Lower leg skin (tissue), 4 donors: ENCODE measurements at regions not wholly inside any gene's neighbourhood (a gene's known extent, or its start where the extent isn't known, plus 50 kb on each side); places are given as distances from the start of the nearest gene placed in this dataset.

Experiments
- DNase-seq, 2 donors: peaks; one replicate each; pipeline ENCODE4 v3.0.0-alpha.2; 2019; ENCODE audit warnings: low spot score in 2 of 2
- H3K4me3 ChIP-seq: fragments of 200-600 bp; sonication (generic); 2 replicates; pipeline ENCODE4 v1.5.1; 2017; ENCODE audit warnings: mild to moderate bottlenecking, low read depth; ENCODE audit not compliant: poor library complexity, severe bottlenecking
- CTCF ChIP-seq, 3 donors: fragments of 450-650 bp; IDR thresholded peaks; one replicate each; pipeline ENCODE4 v1.5.1; 2016; ENCODE audit warnings: antibody characterized with exemption in 3 of 3, mild to moderate bottlenecking in 3 of 3, moderate library complexity in 2 of 3
- POLR2A ChIP-seq, 2 donors: fragments of 450-650 bp; IDR thresholded peaks; one replicate each; pipeline ENCODE4 v1.6.1; 2016 to 2017; ENCODE audit warnings: antibody characterized with exemption in 2 of 2, mild to moderate bottlenecking in 1 of 2, moderate library complexity in 1 of 2
- WGBS, 2 donors: methylation state at CpG; one replicate each; pipeline ENCODE4 v1.1.5; 2018; 5-methylcytosine and 5-hydroxymethylcytosine counted together
- intact Hi-C: fragments of 100-400 bp; cut with DNase I; formaldehyde crosslinking; loops from one replicate; pipeline ENCODE4 v1.15.0; 2023; ENCODE audit warnings: low total_unique reads

GRCh38 chr2:57881998-57882888 lies 164.4 kb upstream of the VRK2 start:
- TF ChIP-seq CTCF (IDR thresholded peaks at IDR 0.05) = no peak
- TF ChIP-seq POLR2A (IDR thresholded peaks at IDR 0.05) = no peak
- no peak for DNase-seq
- intact Hi-C loops = no loop called here
- no peak overlapping the region for H3K4me3 ChIP-seq
- WGBS, 2 donors = 72% methylated on average over 8 of the region's 8 CpGs

GRCh38 chr2:57882895-57883515 lies 163.6 kb upstream of the VRK2 start:
- WGBS, 2 donors = 67 to 74% methylated on average over 5 of the region's 5 CpGs
- no peak for DNase-seq
- TF ChIP-seq CTCF (IDR thresholded peaks at IDR 0.05) = no peak
- TF ChIP-seq POLR2A (IDR thresholded peaks at IDR 0.05) = no peak
- intact Hi-C loops = no loop called here
- no peak overlapping the region for H3K4me3 ChIP-seq

GRCh38 chr2:57884281-57884680 lies 162.3 kb upstream of the VRK2 start:
- intact Hi-C loops = no loop called here
- no peak for TF ChIP-seq POLR2A (IDR thresholded peaks at IDR 0.05)
- TF ChIP-seq CTCF (IDR thresholded peaks at IDR 0.05) = no peak
- DNase-seq = no peak
- H3K4me3 ChIP-seq = no peak overlapping the region
- 89 to 90% methylated on average over 1 of the region's 1 CpG for WGBS, 2 donors

GRCh38 chr2:57885742-57886141 lies 160.9 kb upstream of the VRK2 start:
- DNase-seq = no peak
- no peak overlapping the region for H3K4me3 ChIP-seq
- intact Hi-C loops = no loop called here
- TF ChIP-seq CTCF (IDR thresholded peaks at IDR 0.05) = no peak
- TF ChIP-seq POLR2A (IDR thresholded peaks at IDR 0.05) = no peak

- intact Hi-C loops = no loop called here
- 64 to 67% methylated on average over 13 of the region's 13 CpGs for WGBS, 2 donors
- DNase-seq = no peak
These were observed 160.3 kb upstream of the VRK2 start for GRCh38 chr2:57886161-57886786.

More at GRCh38 chr2:57886161-57886786, 160.3 kb upstream of the VRK2 start:
- no peak overlapping the region for H3K4me3 ChIP-seq
- TF ChIP-seq CTCF (IDR thresholded peaks at IDR 0.05) = no peak
- TF ChIP-seq POLR2A (IDR thresholded peaks at IDR 0.05) = no peak
